ENCODE measurements at regions not wholly inside any gene's neighbourhood (a gene's known extent, or its start where the extent isn't known, plus 50 kb on each side); places are given as distances from the start of the nearest gene placed in this dataset.

- Histone ChIP-seq H3K4me3 (ENCODE audit: low read depth, low read length) (no peak overlapping the region), H3K36me3 (ENCODE audit: control insufficient read depth, insufficient read depth, low read length) (no peaks in the 10 kb centered on the region), H3K27me3 (ENCODE audit: control insufficient read depth, insufficient read depth, low read length) (no peaks in the 10 kb centered on the region), H3K27ac (ENCODE audit: low read depth, low read length) (no peak overlapping the region), H3K9me3 (ENCODE audit: control insufficient read depth, insufficient read depth, low read length) (no peaks in the 10 kb centered on the region), H3K9ac (ENCODE audit: low read depth, low read length) (no peak overlapping the region), H3K4me1 (ENCODE audit: control insufficient read depth, insufficient read depth, low read length) (peaks cover 12% of the 10 kb centered on the region)
These were observed 51.7 kb upstream of the COBL start for GRCh38 chr7:51368334-51368733.

DNA sequence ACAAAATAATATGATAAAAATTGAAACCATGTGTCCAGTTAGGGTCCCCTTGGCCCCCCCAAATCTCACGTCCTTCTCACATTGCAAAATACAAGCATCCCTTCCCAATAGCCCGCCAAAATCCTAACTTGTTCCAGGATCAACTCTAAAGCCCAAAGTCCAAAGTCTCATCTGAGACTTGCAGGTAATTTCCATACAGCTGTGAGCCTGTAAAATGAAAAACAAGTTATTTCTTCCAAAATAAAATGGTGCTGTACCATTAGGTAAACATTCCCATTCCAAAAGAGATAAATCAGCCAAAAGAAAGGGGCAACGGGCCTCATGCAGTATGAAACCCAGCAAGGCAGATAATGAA is 51.0 kb upstream of the COBL start:
- Histone ChIP-seq H3K27ac (ENCODE audit: low read depth, low read length) (no peak overlapping the region), H3K4me3 (ENCODE audit: low read depth, low read length) (no peak overlapping the region), H3K9me3 (ENCODE audit: control insufficient read depth, insufficient read depth, low read length) (no peaks in the 10 kb centered on the region), H3K27me3 (ENCODE audit: control insufficient read depth, insufficient read depth, low read length) (no peaks in the 10 kb centered on the region), H3K36me3 (ENCODE audit: control insufficient read depth, insufficient read depth, low read length) (no peaks in the 10 kb centered on the region), H3K9ac (ENCODE audit: low read depth, low read length) (no peak overlapping the region), H3K4me1 (ENCODE audit: control insufficient read depth, insufficient read depth, low read length) (peaks cover 12% of the 10 kb centered on the region)

GRCh38 chr7:51366930-51367613 is 50.5 kb upstream of the COBL start:
- H3K27ac ChIP-seq (ENCODE audit: low read depth, low read length), result peak overlapping the region; percentile 40
- H3K9me3 ChIP-seq (ENCODE audit: control insufficient read depth, insufficient read depth, low read length), result no peaks in the 10 kb centered on the region
- no peaks in the 10 kb centered on the region for H3K27me3 ChIP-seq (ENCODE audit: control insufficient read depth, insufficient read depth, low read length)
- H3K4me1 ChIP-seq (ENCODE audit: control insufficient read depth, insufficient read depth, low read length), result peaks cover 12% of the 10 kb centered on the region
- no peaks in the 10 kb centered on the region for H3K36me3 ChIP-seq (ENCODE audit: control insufficient read depth, insufficient read depth, low read length)
- H3K4me3 ChIP-seq (ENCODE audit: low read depth, low read length), result no peak overlapping the region
- H3K9ac ChIP-seq (ENCODE audit: low read depth, low read length), result no peak overlapping the region
